ENCODE measurements at regions not wholly inside any gene's neighbourhood (a gene's known extent, or its start where the extent isn't known, plus 50 kb on each side); places are given as distances from the start of the nearest gene placed in this dataset.

DNA sequence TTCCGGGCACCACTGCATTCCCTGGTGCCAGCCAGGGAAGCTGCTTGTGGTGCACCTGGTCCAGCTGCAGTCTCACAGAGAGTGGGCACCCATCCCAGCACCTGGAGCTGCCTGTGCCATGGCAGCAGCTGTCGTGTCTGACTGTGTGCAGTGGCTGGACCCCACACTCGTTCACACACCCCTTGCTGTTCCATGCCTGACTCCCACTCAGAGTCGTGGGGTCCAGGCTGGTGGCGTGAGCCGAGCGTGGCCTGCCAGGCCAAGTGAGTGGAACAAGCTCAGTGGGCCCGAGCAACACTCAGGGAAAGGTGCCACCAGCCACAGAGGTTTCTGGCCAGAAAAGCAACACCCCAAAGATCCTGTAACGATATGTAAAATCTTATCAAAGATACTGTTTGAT is 97.2 kb upstream of the KCNK1 start:
- no peak overlapping the region for H3K56ac ChIP-seq (ENCODE audit: insufficient read length, low read depth, low read length)
- Mint-ChIP-seq H3K9me3 (peaks cover 0 to 3% of the 10 kb centered on the region in 2 experiments; a peak in 2 of 5 replicates), H3K4me1 (peaks cover 5 to 8% of the 10 kb centered on the region in 2 experiments), H3K27ac (peak overlapping the region in 1 of 3 experiments; percentile 49; a peak in 1 of 7 replicates), H3K4me3 (no peak overlapping the region), H3K27me3 (ENCODE audit: low read depth) (peaks cover 2% of the 10 kb centered on the region; the same call in 1 of the 2 replicates), H3K36me3 (ENCODE audit: insufficient read depth in 1 of 3, low read depth in 3 of 3) (0 out of 7 replicates have a peak, but pooled peaks cover 0 to 2% (median 0%) of the 10 kb centered on the region in 3 experiments)
- H3K27me3 ChIP-seq (ENCODE audit: insufficient read depth, low read length): no peaks in the 10 kb centered on the region
- H3K14ac ChIP-seq (ENCODE audit: insufficient read depth, low read length): no peak overlapping the region
- H2AK5ac ChIP-seq (ENCODE audit: insufficient read length, low read length): no peak overlapping the region
- no peak overlapping the region for H3K4me2 ChIP-seq (ENCODE audit: insufficient read depth, insufficient read length, low read length)
- no peak overlapping the region for H4K8ac ChIP-seq (replicated peaks; ENCODE audit: insufficient read length, low read depth, low read length)
- no peak overlapping the region for H2BK15ac ChIP-seq (ENCODE audit: low read depth, low read length)
- H3K9me3 ChIP-seq (ENCODE audit: control insufficient read depth, low read depth, low read length): no peaks in the 10 kb centered on the region
- no peak overlapping the region for H2BK5ac ChIP-seq (ENCODE audit: insufficient read length, low read length)
- H3K4me1 ChIP-seq (ENCODE audit: insufficient read depth, low read length): no peaks in the 10 kb centered on the region
- no peaks in the 10 kb centered on the region for H3K79me2 ChIP-seq (ENCODE audit: insufficient read depth, low read length)
- no peak overlapping the region for H2BK120ac ChIP-seq (ENCODE audit: low read depth, low read length, poor library complexity, severe bottlenecking)
- no peak overlapping the region for H4K5ac ChIP-seq (ENCODE audit: insufficient read length, low read depth, low read length)
- H2AFZ ChIP-seq (ENCODE audit: low read length): no peak overlapping the region
- H3K23ac ChIP-seq (ENCODE audit: insufficient read length, low read depth, low read length): no peak overlapping the region
- H3T11ph ChIP-seq (ENCODE audit: low read length): no peak overlapping the region
- DNase-seq: no peak
- no peaks in the 10 kb centered on the region for H4K20me1 ChIP-seq (ENCODE audit: control insufficient read depth, insufficient read depth, insufficient read length)
- no peak overlapping the region for H3K27ac ChIP-seq (ENCODE audit: insufficient read length, low read depth, low read length)
- H2BK20ac ChIP-seq (ENCODE audit: low read depth, low read length, poor library complexity, severe bottlenecking): no peak overlapping the region
- no peak overlapping the region for H4K91ac ChIP-seq (ENCODE audit: insufficient read length, low read depth, low read length)
- WGBS (ENCODE audit: extremely low coverage, insufficient read length, low lambda C conversion rate): no CpG with 5 or more reads among the region's 9 CpGs
- H2BK12ac ChIP-seq (ENCODE audit: insufficient read length, low read depth, low read length): no peak overlapping the region
- H3K79me1 ChIP-seq (ENCODE audit: insufficient read depth, low read depth, low read length, poor library complexity, severe bottlenecking): no peaks in the 10 kb centered on the region
- TF ChIP-seq, protein P1, sequence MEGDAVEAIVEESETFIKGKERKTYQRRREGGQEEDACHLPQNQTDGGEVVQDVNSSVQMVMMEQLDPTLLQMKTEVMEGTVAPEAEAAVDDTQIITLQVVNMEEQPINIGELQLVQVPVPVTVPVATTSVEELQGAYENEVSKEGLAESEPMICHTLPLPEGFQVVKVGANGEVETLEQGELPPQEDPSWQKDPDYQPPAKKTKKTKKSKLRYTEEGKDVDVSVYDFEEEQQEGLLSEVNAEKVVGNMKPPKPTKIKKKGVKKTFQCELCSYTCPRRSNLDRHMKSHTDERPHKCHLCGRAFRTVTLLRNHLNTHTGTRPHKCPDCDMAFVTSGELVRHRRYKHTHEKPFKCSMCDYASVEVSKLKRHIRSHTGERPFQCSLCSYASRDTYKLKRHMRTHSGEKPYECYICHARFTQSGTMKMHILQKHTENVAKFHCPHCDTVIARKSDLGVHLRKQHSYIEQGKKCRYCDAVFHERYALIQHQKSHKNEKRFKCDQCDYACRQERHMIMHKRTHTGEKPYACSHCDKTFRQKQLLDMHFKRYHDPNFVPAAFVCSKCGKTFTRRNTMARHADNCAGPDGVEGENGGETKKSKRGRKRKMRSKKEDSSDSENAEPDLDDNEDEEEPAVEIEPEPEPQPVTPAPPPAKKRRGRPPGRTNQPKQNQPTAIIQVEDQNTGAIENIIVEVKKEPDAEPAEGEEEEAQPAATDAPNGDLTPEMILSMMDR (conservative IDR thresholded peaks at IDR 0.05): no peak
- H3K18ac ChIP-seq (ENCODE audit: insufficient read length, low read depth, low read length): no peak overlapping the region
- no peak overlapping the region for H3K4ac ChIP-seq (ENCODE audit: low read depth, low read length)
- H3K9ac ChIP-seq (ENCODE audit: extremely low read depth, insufficient read length, low read length): no peak overlapping the region
- H3K23me2 ChIP-seq (ENCODE audit: insufficient read length, low read depth, low read length, poor library complexity, severe bottlenecking): no peaks in the 10 kb centered on the region

Measured in H9 (cell line).